ENCODE measurements at regions not wholly inside any gene's neighbourhood (a gene's known extent, or its start where the extent isn't known, plus 50 kb on each side); places are given as distances from the start of the nearest gene placed in this dataset.

DNA sequence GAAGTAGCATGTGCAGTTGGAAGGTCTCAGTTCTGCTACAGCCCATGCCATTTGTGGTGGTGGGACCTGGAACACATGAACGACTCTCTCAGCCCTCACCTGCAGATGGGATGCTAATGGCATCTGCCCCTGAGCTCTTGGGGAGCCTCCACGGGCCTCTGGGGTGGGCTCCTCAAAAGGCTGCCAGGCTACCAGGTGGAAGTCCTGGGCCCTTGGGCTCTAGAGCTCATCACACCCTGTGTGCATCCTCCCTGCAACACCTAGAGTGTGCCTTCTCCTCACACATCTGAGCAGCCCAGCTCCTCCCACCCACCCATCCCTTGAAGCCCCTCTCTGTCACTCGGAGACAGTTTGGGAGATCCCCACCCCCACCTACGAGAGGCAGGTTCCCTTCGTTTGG, 231.8 kb upstream of the MYT1L start:
- TF ChIP-seq, protein P1, sequence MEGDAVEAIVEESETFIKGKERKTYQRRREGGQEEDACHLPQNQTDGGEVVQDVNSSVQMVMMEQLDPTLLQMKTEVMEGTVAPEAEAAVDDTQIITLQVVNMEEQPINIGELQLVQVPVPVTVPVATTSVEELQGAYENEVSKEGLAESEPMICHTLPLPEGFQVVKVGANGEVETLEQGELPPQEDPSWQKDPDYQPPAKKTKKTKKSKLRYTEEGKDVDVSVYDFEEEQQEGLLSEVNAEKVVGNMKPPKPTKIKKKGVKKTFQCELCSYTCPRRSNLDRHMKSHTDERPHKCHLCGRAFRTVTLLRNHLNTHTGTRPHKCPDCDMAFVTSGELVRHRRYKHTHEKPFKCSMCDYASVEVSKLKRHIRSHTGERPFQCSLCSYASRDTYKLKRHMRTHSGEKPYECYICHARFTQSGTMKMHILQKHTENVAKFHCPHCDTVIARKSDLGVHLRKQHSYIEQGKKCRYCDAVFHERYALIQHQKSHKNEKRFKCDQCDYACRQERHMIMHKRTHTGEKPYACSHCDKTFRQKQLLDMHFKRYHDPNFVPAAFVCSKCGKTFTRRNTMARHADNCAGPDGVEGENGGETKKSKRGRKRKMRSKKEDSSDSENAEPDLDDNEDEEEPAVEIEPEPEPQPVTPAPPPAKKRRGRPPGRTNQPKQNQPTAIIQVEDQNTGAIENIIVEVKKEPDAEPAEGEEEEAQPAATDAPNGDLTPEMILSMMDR (IDR thresholded peaks at IDR 0.05): no peak
- no peak for TF ChIP-seq POLR2A (IDR thresholded peaks at IDR 0.05)
